Muscle of arm (tissue), 1 donor: ENCODE measurements at regions not wholly inside any gene's neighbourhood (a gene's known extent, or its start where the extent isn't known, plus 50 kb on each side); places are given as distances from the start of the nearest gene placed in this dataset.
A peak's percentile ranks its signal among the peaks of the same experiment; 100 is the strongest.

Experiments
- DNase-seq: peaks from one replicate; pipeline ENCODE4 v3.0.0-alpha.2; 2013

DNA sequence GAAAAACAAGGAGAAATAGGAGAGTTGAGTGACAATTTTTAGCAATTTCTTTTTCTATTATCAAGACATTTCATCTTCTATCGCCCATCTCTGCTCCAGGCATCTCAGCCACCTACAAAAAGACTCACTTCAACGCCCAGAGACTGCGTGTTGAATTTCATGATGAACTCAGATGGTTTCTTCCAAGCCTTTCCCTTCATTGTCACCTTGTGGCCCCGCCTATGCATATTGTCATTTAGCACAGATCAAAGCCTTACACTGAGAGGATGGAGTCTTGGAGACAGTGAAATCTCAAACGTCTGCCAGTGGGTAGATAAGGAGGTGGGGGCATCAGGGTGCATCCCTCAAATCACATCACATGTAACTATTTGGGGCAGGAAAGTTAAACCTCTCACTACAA, 319.4 kb downstream of the SIPA1L2 start:
- no peak for DNase-seq

DNA sequence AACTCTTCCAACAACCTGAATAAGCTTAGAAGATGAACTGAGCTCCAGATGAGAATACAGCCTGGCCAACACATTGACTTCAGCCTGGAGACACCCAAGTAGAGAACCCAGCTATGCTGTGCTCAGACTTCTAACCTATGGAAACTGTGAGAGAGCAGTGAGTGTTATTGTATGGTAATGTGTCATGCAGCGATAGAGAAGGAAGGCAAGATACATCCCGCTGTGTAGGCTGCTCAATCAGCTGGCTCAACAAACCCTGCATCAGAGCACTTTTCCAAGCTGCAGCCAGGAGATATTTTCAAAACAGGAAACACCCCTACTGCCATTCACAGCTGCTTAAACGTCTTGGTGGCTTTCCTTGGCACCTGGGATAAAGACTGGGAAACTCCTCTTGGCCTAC, 321.3 kb downstream of the SIPA1L2 start:
- DNase-seq: no peak

DNA sequence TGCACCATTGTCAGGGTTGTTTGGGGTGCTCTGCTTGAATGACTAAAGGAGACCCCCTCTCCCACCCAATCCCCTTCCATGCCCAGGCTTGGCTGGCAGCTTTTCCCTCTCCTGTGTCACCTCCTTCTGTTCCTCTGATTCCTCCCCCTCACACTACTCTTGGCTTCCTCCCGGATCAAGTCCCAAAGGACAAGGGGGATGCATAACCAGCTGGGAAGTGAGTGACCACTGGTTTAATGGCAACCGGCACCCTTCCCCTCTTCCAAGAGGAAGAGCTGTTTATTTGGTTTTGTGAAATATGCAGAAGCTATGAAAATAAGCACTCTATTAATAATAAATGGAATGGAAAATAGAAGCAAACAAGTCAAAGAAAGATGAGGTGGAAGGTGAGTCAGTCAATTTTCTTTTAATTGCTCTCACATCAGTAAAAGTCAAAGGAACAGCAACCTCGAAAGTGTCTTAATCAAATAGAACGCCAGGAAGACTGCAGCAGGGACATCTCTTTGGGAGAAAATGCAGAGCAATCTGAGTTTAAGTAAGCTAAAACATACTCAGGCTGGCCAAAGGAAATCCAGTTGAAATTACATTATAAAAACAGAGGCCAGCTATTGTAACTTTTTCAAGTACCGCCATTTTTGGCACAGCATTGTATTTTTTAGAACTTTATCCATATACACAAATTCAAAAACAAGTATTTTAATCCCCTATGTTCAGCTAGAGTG, 322.5 kb downstream of the SIPA1L2 start:
- DNase-seq: peak; percentile 31

DNA sequence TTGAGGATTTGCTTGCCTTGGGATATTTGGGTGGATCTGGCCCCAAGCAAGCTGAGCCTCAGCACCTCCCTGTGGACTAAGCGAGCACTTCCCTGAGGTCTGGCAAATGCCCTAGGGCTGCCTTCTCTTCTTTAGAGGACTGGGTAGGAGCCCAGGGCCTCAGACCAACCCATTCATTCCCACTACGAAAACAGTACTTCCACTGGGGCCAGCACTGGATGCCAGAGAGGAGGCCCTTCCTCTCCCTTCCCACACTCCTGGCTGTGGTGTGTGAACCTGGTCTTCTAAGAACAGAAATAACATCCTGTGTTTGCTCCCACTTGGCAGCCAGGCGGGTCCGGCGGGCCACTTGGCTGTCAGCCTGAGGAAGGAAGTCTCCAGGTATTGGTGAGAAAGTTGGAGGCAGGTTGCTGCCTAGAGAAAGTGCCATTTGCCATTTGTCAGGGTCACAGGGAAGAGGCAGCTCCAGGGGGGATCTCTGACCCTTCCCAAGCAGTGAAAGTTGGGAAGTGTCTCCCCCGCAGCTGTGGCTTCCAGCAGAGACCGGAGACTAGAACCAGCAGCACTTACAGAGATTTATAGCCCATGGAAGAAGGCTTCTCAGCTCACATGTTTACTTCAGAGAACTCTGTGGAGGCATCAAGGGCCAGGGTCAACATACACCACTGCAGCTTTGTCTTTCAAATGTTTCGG, 323.5 kb downstream of the SIPA1L2 start:
- peak; percentile 38 for DNase-seq

DNA sequence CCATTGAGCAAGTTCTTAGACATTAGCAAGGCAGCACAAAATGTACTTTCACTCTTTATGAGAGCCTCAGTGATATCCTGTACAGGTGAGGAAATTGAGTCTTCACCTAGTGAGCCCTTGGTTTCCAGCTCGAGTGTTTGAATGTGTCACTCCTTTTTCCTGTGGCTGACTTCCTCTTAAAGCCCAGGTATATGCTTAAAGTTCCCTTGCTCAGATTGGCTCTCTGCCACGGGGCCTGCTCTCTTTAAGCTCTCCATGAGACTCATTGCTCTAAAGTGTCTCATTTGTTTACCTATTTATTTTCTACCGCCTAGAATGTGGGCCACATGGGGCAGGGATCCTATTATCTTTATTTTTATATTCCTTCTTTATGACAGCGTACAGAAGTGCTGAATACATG, 324.9 kb downstream of the SIPA1L2 start:
- DNase-seq: no peak

DNA sequence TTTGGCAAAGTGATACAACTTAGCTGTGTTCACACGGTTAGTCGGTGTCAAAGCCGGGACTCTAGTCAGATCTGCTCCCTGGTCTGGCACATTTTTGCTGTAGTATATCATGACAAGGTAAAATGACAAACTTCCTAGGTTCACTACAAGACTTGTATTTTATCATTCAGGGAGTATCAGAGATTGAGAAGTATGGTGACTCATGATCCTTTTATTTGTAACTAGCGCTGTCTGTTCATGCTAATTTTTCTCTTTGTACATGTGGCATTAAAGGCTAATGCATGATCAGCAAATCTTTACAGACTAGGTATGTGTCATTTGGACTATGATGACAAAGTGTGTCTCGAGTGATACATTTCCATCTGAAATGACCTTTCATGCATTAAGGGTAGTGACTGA, 326.7 kb downstream of the SIPA1L2 start:
- no peak for DNase-seq

DNA sequence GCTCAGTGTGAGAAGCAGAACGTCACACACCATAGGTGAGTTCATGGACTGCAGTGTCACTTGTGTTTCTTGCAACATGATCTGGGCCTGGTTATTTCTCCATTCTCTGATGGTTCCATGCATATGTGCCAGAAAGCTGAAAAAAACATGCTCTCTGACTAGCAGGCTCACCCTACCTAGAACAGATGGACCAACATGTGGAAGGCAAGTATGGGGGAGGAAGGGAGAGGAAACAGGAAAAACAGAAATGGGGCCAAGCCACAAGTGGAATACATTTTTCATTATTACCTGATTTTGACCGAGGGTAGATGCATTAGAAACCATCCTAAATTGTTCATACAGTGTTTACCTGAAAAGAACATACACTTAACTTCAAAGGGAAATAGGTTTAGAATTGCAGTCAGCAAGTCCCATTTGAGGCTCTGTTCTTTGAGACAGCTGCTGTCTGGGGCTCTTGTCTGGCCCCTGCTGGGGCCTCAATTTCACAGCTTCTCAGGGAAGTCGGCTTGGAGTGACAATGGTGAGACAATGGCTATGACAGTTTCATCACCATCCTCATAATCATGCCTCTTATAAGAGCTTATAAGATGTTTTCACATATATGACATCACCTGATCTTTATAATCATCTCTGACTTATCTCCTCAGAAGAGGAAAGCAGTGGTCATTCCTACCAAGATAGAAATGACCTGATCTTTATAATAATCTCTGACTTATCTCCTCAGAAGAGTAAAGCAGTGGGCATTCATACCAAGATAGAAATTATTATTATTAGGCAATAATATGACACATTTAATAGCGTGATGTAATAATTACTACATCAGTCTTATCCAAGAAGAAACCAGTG, 327.3 kb downstream of the SIPA1L2 start:
- DNase-seq: no peak

DNA sequence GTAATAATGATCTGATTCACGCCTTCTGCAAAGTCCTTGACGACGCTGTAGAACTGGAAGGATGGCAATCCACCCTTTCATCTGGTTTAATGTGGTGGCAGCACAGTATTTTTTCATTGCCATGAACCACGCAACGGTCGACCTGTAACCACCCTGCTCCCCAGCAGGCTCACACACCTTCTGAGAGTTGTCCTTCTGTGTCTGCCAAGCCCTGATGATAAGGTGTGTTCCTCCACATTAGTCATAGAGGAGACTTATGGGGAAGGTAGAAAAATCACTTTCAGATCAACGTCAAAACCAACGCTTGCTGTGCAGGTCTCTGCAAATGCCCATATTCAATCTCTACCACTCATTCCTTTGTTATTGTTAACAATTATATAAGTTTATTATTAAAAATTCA, 328.7 kb downstream of the SIPA1L2 start:
- no peak for DNase-seq

DNA sequence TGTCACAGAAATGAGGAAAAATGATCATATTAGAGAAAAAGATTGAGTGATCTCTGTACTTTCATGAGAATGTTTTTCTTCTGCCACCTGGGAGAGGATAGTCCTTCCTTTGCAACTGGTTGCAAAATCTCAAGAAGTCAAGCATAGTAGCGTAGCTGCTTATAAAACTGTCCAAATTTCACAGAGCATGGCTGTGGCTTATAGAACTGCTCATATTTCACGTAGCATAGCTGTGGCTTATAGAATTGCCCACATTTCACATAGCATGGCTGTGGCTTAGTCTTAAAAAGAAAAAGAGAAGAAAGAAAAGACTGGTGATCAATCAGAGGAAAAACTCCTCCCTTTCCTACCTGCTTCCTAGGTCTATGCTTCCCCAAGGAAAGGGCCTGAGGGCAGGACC, 329.5 kb downstream of the SIPA1L2 start:
- DNase-seq: no peak

DNA sequence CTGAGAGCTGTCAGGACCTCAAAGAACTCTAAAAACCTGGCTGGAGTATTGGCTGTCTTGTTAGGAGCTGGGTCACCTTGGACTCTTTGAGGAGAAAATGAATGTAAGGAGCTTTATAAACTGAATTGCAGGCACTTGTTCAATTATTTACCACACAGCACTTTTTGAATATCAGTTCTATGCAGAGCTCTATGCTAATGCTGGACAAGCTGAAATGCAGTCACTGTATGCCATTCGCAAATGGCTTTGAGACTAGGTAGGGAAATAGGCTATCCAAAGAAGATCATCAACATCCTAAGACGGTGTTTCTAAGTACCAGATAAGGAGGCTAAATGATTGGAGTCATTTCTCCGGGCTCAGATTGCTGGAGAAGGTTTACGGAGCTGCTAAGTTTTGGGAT, 333.5 kb downstream of the SIPA1L2 start:
- DNase-seq: no peak

DNA sequence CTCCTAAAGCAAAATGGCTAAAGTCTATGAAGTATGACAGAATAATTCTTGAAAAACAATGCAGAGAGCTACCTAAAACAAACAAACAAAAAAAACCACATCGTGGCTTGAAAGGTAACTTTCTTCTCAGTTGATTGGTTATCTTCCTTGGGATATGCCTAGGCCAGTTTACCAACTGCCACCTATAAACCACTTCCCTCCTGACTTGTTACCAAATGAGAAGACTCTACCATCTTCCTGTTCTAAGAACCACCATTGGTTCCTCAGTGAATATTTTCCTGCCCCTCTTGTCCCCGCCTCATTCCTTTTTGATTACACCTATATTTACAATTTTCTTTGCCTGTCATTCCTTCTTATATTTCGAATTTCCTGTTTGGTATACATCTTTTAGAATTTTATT, 336.6 kb downstream of the SIPA1L2 start:
- DNase-seq: no peak

DNA sequence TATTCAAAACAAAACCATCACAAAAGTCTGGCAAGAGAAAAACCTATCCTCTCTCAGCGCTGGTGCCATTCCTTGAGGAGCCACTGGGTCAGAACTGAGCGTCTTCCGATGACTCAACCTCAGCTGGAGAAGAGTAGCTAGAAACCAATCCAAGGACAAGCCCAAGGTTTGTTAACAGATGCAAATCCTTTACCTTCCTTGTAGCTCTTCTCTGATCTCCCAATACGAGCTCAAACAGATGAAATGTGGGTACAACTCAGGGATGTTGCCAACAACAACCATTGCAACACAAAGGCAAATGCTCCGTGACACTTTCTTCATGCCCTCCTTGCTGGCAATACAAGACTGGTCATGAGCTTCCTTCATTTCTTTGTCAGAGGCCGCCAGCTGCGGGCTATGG, 337.1 kb downstream of the SIPA1L2 start:
- DNase-seq: no peak

DNA sequence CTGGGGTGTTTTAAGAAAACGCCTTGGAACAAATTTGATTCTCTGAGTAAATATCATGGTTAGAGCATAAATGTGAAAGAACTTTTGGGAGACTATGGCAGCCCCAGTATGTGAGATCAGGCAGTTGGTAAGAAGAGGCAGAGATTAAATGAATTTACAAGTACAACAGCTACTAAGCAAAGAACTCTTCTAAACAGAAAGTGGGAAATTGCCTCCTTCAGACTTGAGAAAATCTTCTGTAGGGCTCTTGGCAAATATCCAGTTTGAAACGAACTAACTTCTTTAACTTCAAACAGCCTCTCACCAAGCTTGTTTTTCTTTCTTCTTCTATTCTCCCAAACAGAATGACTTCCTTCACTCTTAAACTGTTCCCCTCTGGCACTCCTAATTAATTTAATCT, 337.7 kb downstream of the SIPA1L2 start:
- DNase-seq: no peak

DNA sequence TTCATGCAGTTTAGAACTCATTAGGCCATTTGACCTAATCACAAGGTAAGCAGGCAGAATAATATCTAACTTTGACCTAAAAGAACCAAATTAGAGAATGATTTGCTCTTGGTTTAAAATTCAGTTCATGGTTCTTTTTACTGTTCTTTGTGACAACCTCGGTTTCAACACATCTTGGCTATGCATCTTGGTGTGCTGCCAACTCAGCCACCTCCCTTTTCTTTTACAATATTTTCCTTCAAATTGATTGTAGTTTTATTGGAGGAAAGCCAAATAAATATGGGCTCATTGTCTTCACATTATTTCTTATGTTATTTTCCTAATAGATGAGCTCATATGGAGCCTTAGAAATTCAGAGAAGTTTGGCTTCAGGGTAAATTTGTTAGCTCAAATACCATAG, 338.3 kb downstream of the SIPA1L2 start:
- DNase-seq: peak; percentile 64

DNA sequence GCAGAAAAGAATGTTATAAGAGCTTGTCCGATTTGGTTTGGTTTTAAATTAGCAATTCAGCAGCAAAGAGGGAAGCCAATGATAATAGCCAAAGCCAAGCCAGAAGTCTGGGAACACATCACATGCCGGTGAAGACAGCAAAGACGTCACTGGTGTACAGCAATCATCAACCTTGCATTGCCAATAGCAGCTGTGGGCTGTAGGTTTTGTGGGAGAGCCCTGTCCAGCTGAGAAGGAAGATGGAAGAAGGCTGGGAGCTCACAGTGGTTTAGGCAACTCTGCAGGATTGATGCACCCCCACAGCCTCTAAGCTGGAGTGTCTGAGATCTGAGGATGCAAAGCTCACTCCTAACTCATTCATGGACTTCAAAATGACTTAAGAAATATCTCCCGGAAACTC, 338.7 kb downstream of the SIPA1L2 start:
- no peak for DNase-seq

DNA sequence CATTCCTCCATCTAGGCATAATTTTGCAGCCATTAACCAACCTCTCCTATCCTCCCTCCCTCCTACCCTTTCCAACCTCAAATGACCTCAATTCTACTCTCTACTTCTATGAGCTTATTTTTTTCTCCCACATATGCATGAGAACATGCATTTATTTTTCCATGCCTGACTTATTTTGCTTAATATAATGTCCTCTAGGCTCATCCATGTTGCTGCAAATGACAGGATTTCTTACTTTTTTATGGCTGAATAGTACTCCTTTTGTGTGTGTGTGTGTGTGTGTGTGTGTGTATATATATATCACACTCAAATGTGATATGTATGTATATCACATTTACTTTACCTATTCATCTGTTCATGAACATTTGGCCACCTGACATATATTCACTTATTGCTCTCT, 339.4 kb downstream of the SIPA1L2 start:
- DNase-seq: no peak

DNA sequence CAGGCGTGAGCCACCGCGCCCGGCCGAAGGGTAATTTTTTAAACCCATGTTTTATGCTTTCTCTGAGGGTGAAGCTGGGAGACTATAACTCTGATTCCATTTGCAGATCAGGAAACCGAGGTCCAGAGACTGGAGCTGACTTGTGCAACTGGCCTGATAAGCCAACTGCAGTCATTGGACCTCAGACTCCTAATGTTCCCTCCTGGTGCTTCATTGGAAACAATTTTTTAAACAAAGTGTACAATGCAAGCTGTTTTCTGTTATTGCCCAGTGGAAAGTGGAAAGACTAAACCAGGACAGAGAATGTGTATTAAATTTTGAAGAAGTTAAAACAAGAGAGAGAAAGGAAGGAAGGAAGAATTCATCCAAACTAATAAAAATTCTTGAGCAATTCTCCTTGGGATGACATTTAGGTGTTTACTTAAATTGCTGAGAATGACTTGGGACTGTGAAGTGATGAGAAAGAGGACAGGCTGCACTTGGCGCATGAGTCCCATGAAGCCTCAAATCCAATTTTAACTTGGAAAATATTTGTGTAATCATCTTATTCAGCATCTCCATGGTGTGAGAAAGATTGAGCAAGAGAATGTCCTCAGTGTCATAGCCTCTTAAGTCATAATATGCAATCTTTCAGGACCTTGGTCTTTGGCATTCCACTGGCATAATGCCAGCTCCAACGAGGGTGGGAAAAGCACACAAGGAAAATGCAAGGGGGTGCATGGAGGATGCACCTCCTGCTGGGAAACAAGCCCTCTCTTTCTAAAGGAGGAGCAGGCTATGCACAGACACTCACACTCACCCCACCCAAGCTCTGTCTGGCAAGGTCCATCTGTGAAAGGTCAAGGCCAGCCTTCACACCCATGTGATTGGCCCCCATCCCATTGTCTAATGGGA, 342.0 kb downstream of the SIPA1L2 start:
- no peak for DNase-seq

DNA sequence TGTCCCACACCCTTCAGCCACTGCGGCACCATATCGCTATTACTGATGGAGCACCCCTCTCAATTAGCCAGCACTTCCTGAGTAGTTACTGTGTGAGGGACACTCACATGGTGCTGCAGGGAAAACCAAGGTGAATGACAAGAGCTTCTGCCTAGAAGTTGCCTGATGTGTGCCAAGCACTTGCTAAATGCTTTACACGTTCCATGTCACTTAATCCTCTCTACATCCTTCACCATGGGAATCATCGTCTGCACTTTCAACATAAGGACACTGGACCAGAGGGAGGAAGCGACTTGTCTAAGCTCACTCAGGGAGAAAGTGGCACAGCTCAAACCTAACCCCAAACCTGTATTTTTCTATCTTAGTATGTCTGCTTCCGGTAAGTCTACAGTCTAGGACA, 344.8 kb downstream of the SIPA1L2 start:
- no peak for DNase-seq

DNA sequence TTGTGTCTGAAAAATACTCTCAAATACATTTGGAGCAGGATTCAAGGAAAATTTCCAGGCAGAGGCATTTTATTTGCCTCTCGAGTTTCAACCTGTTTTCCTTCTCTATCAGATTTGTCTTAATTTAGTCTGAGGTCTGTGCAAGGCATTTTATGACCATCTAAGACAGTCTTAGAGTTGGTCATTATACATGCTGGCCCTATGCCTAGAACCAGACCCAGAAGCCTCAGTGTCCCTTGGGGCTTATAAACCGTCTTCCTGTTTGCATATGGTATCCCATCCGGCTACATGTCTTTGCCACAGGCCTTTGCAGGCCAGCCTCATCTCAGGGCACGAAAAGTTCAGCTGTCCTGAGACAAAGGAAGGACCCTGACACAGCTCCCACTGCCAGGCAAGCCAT, 346.1 kb downstream of the SIPA1L2 start:
- DNase-seq: no peak

DNA sequence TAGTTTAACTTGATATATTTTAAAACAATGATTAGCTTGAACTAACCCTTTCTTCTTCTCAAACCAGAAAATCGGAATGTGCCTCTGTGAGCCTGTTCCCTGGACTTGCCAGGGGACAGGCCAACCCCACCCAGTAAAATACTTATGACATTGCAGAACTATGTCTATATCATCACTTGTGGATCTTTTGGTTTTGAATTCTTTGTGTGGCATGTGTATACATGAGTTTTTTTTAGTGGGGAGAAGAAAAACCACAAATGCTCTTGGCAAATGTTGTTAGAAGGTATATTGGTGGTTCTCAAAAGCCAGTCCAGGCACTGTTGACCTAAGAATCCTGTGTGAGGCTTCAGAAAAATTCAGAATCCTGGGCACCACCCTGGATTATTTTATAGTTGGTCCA, 347.4 kb downstream of the SIPA1L2 start:
- DNase-seq: no peak

DNA sequence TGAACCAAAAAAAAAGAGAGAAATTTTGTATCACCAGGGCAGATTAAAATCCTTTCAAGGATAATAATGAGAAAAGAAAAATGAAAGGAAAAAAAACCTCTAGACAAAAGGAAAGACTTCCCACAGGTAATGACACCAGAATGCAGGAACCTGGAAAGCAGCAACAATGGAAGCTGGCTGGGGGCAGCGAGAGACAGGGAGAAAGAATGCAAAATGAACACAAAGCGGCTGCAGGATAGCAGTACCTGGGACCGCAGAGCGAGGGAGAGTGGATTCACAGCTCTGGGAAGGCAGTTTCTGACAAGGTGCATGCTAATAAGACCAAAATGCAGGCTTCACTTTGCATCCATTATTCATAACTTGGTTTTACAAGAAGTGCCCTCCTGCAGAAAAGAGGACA, 349.0 kb downstream of the SIPA1L2 start:
- no peak for DNase-seq

DNA sequence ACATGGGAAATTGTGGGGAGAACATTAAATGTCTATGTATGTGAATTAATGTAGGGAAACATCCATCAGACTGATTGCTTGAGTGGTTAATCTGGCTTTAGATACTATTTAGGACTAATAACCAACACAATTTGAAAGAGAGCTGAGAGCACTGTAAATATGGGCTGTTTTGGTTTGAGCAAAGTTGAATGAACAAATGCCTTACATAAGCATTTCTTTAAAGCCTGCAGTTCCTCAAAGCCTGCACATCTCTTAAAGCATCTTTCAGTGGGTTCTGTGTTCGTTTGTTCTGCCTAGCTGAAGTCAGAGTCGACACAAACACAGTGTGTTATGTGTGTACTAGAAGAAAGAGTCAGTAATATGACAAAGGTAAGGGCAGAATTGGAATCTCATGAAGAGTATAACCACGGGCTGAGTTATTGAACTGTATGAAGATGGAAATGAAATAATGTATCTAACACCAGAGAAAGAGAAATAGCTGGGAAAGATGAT, 350.0 kb downstream of the SIPA1L2 start:
- no peak for DNase-seq
